GM13976 (cell line): ENCODE measurements at regions not wholly inside any gene's neighbourhood (a gene's known extent, or its start where the extent isn't known, plus 50 kb on each side); places are given as distances from the start of the nearest gene placed in this dataset.

ENCODE experiments used
- DNase-seq: peaks from one replicate; pipeline ENCODE4 v3.0.0; 2012; ENCODE audit warnings: low spot score
- CTCF ChIP-seq: IDR thresholded peaks from 2 replicates; pipeline ENCODE4 v1.5.1; 2012; ENCODE audit warnings: borderline replicate concordance, mild to moderate bottlenecking; ENCODE audit not compliant: insufficient read depth; ENCODE audit errors: extremely low read depth, missing control alignments, control extremely low read depth
- in situ Hi-C: fragments of 300-500 bp; cut with MboI; formaldehyde crosslinking; loops from one replicate; pipeline ENCODE4 v1.12.0; 2022; ENCODE audit warnings: low sequenced_read_pairs, mixed read lengths, inconsistent platforms; ENCODE audit not compliant: unreplicated experiment

DNA sequence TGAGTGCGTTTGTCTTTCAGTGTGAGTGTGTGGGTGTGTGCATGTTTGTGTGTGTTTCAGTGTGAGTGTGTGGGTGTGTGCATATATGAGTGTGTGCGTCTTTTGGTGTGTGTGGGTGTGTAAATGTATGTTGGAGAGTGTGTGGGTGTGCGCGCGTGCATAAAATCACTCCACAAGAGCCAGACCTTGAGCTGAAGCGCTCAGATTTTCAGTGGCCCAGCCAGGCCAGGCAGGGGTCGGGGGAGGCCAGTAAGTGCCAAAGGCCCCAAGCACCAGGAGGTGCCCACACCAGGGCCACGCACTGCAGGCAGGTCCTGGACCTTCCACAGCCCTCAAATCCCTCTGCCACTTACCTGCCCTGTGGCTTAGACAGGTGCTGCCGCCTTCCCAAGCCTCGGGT lies 184.0 kb downstream of the SOX9 start:
- in situ Hi-C loops: no loop called here
- no peak for TF ChIP-seq CTCF
- DNase-seq: no peak

GRCh38 chr17:72305472-72305871 lies 184.7 kb downstream of the SOX9 start:
- in situ Hi-C loops: no loop called here
- DNase-seq: peak; percentile 37
- TF ChIP-seq CTCF: no peak

GRCh38 chr17:72306037-72306436 lies 185.2 kb downstream of the SOX9 start:
- TF ChIP-seq CTCF: no peak
- no peak for DNase-seq
- in situ Hi-C loops: no loop called here

DNA sequence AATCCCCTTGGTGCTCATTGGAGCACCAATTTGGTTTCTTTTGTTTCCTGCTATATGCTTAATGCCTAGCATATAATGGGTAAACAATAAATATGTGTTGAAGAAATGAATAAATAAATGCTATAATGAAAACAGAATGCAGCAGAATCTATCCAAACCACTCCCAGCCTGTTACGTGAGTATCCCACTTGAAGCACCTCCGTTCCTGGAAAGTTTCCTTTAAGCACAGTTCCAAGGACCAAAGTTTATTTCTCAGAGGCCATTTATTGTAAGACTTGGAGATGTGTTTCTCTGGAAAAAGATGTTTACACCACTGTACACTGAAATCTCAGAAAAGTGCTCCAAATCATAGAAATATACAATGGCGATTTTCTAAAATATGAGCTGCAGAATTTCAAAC lies 187.0 kb downstream of the SOX9 start:
- no peak for TF ChIP-seq CTCF
- no peak for DNase-seq
- in situ Hi-C loops: no loop called here

- no peak for DNase-seq
- in situ Hi-C loops: no loop called here
- no peak for TF ChIP-seq CTCF
Measured at GRCh38 chr17:72308744-72309385, 188.0 kb downstream of the SOX9 start.

DNA sequence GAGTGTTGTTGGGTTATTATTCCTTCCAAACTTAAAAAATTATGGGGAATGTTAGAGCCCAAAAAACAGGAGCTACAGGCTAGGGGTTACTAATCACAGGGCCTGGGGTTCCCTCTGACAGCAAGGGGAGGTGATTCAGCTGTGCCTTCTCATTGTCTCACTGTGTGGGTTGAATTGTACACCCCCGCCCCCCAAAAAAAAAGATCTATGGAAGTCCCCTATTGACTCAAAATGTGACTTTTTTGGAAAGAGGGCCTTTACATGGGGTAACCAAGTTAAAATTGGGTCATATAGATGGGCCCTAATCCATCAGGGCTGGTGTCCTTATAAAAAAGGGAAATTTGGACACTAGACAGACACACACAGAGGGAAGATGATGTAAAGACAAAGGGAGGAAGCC lies 190.2 kb downstream of the SOX9 start:
- in situ Hi-C loops: no loop called here
- no peak for TF ChIP-seq CTCF
- peak; percentile 69 for DNase-seq
